Fibroblast of lung (primary cell): ENCODE measurements at regions not wholly inside any gene's neighbourhood (a gene's known extent, or its start where the extent isn't known, plus 50 kb on each side); places are given as distances from the start of the nearest gene placed in this dataset.

Experiments
- CTCF ChIP-seq, 2 donors: IDR thresholded peaks in 1 of 2; conservative IDR thresholded peaks in 1 of 2; 1 replicate in 1 of 2; 2 replicates in 1 of 2; pipeline ENCODE4 v1.5.1; 2011 to 2012; ENCODE audit warnings: low read length in 2 of 2, control low read depth in 1 of 2, inconsistent platforms in 1 of 2, low read depth in 1 of 2, mild to moderate bottlenecking in 1 of 2
- EZH2 ChIP-seq: IDR thresholded peaks from 2 replicates; pipeline ENCODE4 v1.5.1; 2012; ENCODE audit warnings: low read length, control low read depth, mild to moderate bottlenecking; ENCODE audit errors: missing control alignments

DNA sequence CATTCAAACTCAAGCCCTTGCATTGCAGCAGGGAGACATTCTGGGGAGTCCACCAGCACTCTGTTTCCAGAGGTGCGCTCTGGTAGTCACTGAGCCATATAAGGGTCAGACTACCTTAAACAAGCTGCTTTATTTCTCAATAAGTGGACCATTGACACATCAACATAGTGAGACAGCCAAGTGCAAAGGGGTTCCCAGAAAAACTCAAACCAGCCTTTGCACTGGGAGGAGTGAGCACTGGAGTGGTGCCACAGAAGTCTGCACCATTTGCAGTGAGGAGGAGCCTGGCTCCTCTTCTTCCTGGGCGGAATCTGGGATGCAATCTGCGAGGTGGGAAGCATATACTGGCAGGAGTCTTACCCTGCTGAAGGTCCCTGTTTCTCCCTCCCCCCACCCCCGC lies 86.4 kb downstream of the OSR1 start:
- TF ChIP-seq CTCF (conservative IDR thresholded peaks at IDR 0.05 in 1 of 2, IDR thresholded peaks at IDR 0.05 in 1 of 2; ENCODE audit: low read depth in 1 of 2, low read length in 2 of 2) (no peak), EZH2 (no peak)
